AG10803 (cell line): ENCODE measurements at regions not wholly inside any gene's neighbourhood (a gene's known extent, or its start where the extent isn't known, plus 50 kb on each side); places are given as distances from the start of the nearest gene placed in this dataset.

ENCODE experiments used
- DNase-seq: peaks from one replicate; pipeline ENCODE4 v3.0.0; 2010; ENCODE audit warnings: low read depth
- H3K4me3 ChIP-seq: 2 replicates; pipeline ENCODE4 v1.5.1; 2011; ENCODE audit warnings: mild to moderate bottlenecking, low read length, control low read depth
- TF ChIP-seq, protein P1 (sequence below): conservative IDR thresholded peaks from 2 replicates; pipeline ENCODE4 v1.5.1; 2011; ENCODE audit warnings: mild to moderate bottlenecking, low read length, control low read depth, inconsistent platforms

DNA sequence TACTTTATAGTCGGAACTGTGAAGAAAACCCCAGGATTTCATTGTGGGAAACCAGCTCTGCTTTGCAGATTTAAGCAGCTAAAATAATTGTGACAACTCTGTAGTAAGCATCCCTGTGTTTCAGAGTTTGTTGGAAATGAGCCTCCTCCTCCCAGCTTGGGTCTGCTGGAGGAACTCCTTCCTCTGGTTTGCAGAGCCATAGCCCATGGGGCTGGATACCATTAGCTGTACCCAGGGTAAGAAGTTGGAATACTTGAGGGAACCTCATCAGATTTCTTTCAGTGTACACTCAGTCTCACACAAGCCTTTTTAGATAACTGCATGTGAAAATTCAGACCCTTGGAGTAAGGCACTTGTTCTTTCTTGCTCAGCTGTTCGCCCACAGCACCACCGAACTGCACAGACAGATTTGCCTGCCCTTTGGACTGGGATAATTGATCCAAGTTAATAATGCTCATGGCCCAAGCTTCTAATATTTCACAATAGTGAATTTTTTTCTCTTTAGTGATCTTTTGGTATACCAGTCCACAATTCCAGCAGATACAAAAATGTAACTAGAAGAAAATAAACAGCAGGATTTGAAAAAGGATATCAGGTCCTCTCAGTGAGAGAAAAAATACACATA lies 467.4 kb upstream of the FZD8 start:
- DNase-seq: peak; percentile 5
- TF ChIP-seq, protein P1, sequence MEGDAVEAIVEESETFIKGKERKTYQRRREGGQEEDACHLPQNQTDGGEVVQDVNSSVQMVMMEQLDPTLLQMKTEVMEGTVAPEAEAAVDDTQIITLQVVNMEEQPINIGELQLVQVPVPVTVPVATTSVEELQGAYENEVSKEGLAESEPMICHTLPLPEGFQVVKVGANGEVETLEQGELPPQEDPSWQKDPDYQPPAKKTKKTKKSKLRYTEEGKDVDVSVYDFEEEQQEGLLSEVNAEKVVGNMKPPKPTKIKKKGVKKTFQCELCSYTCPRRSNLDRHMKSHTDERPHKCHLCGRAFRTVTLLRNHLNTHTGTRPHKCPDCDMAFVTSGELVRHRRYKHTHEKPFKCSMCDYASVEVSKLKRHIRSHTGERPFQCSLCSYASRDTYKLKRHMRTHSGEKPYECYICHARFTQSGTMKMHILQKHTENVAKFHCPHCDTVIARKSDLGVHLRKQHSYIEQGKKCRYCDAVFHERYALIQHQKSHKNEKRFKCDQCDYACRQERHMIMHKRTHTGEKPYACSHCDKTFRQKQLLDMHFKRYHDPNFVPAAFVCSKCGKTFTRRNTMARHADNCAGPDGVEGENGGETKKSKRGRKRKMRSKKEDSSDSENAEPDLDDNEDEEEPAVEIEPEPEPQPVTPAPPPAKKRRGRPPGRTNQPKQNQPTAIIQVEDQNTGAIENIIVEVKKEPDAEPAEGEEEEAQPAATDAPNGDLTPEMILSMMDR: no peak
- no peak overlapping the region for H3K4me3 ChIP-seq

DNA sequence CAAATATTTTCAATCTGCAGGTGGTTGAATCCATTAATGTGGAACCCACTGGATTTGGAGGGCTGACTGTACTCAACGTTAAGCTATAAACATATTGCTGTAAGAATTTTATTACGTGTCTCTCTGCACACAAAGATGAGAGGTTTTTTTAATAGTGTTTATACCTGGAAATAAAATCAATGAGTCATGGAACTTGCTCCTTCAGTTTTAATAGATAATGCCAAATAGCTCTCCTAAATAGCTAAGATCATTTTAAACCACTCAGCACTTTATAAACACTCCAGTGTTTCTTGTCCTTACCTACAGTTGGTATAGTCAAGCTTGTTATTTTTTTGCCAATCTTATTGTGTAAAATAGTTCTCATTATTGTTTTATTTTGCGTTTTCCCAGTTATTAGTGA lies 455.6 kb upstream of the FZD8 start:
- TF ChIP-seq, protein P1: no peak

DNA sequence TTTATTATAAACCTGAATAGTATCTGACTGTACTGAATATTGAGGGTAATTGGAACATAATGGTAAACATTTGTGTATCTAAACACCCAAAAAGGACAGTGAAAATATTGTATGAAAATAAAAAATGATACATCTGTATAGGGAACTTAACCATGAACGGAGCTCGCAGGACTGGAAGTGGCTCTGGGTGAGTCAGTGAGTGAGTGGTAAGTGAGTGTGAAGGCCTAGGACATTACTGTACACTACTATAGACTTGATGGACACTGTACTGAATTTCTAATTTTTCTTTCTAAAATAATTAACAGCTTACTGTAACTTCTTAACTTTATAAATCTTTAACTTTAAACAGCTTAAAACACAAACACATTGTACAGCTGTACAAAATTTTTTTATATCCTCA lies 454.5 kb upstream of the FZD8 start:
- H3K4me3 ChIP-seq: no peak overlapping the region
- peak; percentile 16 for DNase-seq
- TF ChIP-seq, protein P1: no peak

More for the DNA sequence above, 455.6 kb upstream of the FZD8 start:
- DNase-seq: no peak
- H3K4me3 ChIP-seq: no peak overlapping the region

DNA sequence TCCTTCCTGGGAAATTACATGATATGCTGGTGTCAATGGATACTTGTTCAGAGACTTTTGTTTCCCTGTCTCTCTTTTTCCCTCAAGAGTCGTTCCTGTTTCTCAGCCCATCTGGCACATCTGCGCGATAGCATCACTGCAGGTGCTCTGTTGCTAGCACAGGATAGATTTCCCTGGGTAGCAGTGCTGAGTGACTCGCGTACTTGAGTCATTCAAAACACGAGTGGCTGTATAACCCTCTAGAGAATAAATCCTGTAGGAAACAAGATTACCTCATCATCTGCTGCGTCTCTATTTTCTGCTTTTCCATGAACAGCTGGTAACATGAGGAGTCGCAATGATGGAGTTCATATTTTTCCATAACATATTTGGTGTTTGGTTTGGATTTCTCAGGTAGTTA lies 452.0 kb upstream of the FZD8 start:
- TF ChIP-seq, protein P1: no peak
- no peak overlapping the region for H3K4me3 ChIP-seq
- no peak for DNase-seq

DNA sequence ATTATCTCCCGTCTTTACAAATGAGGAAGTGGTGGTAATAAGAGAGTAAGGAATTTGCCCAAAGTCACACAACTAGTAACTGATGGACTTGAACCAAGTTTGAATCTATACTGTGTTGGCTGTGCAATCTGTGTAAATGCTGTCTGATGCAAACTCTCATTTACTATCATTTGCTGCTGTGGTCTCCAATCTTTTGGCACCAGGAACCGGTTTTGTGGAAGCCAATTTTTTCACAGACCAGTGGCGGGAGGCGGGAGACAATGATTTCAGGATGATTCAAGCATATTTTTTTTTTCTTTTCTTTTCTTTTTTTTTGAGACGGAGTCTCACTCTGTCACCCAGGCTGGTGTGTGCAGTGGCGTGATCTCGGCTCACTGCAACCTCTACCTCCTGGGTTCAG lies 450.0 kb upstream of the FZD8 start:
- DNase-seq: no peak
- TF ChIP-seq, protein P1: no peak
- no peak overlapping the region for H3K4me3 ChIP-seq

DNA sequence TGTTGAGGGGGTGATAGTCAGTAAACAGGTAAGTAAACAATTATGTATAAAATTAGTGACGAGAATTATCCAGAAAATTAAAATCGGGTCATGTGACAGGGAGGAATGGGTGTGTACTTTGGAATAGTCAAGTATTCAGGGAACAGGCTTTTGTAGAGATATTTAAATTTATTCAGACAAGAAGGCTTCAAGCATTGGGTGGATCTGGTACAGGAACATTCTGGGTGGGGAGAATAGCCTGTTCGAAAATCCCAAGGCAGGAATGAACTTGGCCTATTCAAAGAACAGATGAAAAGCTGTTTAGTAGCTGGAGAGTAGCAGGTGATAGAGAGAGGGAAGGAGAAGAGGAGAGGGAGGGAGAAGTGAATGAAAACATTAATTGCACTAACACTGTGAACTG lies 448.9 kb upstream of the FZD8 start:
- DNase-seq: no peak
- TF ChIP-seq, protein P1: no peak
- no peak overlapping the region for H3K4me3 ChIP-seq

DNA sequence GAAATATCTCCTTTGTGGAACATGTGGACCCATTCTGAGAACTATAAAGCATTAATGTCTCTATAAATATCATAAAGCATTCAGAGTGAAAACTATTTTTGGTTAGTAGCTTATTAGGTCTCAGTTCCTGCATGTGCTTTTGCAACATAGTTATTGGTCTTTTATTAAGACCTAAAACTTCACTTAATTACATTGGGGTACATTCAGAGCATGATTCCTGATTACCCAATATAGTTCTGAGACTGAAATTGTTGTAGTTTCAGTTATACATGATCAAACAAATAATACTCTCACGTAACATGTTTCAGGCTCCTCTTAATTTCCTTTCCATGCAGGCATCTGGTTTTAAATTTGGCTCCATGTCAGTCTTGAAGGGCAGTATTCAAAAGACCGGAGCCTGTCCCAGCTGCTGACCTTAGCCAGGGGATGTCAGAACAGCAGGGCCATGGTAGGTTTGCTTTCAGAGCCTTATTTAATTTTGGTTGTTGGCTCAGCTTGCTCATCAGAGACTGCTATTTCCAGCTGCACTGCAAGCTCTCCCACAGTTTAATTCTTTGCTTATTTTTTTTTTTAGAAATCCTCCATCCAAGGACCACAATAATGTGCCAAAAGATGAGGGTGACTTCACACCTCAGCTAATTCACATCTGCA lies 447.8 kb upstream of the FZD8 start:
- DNase-seq: no peak
- TF ChIP-seq, protein P1: no peak
- no peak overlapping the region for H3K4me3 ChIP-seq
